NCI-H524 (cell line): ENCODE measurements at regions not wholly inside any gene's neighbourhood (a gene's known extent, or its start where the extent isn't known, plus 50 kb on each side); places are given as distances from the start of the nearest gene placed in this dataset.
"Not testable (repeated sequence)": the region's sequence is repeated elsewhere in the genome, so short reads cannot be mapped to it uniquely, and the experiment has no call there.

ENCODE experiments used
- DNase-seq, 2 experiments: peaks; one replicate each; lab custom pipeline; 2025; lab: John Stamatoyannopoulos, UW

GRCh38 chr15:45810201-45810600 lies 175.4 kb downstream of the SQOR start:
- no peak for DNase-seq

DNA sequence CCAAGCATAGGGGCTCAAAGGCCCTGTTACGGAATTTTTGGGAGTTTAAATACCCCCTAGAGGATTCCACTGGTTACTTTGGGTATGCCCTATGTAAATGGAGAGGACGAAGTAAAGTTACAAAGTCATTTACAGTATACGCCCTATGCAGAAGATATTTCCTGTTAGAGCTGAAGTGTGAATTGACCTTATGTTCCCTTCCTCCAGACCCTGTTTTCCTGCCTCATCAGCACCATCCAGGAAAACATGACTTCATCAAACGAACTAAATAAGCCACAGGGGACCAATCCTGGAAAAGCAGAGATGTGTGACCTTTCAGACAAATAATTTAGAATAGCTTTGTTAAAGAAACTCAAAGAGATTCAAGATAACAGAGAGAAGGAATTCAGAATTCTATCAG lies 177.4 kb downstream of the SQOR start:
- no peak for DNase-seq

- DNase-seq, result not testable (repeated sequence)
Measured at GRCh38 chr15:45817578-45817977, 182.7 kb downstream of the SQOR start.

DNA sequence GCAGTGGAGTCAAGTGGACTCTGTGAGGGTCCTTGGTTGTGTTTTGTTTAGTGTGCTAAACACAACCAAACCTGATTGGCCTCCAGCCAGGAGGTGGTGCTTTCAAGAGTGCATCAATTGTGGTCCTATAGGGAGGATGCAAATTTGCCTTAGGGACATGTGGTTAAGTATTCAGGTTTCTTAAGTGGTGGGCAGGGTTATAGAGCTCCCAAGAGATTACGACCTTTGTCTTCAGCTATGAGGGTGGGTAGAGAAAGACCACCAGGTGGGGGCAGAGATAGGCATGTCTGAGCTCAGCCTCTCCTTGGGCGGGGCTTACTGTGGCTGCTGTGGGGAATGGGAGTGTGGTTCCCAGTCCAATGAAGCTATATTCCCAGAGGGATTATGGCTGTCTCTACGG lies 186.6 kb downstream of the SQOR start:
- DNase-seq, result no peak

GRCh38 chr15:45822968-45823367 lies 188.1 kb downstream of the SQOR start:
- DNase-seq, result not testable (repeated sequence)

- DNase-seq, result no peak
Measured at GRCh38 chr15:45827275-45827674, 192.4 kb downstream of the SQOR start.

DNA sequence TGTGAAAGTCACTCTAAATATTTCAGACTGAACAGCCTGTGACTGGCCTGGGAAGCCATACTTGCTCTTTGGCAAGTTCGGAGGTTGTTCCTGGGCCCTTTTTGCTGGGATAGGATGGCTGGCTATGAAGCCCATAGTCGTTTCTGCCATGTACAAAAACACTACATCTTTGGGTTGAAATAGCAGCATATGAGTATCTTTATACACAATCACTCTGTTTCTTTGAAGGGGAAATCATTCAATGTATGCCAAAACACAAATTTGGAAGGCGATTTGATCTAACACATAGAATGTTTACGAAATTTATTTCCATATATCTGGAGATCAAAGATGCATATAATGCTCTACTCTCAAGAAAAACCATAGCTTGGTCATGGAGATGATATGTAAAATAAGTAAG lies 192.9 kb downstream of the SQOR start:
- DNase-seq, result no peak

- no peak for DNase-seq
Measured at GRCh38 chr15:45829336-45830153, 194.7 kb downstream of the SQOR start.

GRCh38 chr15:45831787-45832186 lies 197.0 kb downstream of the SQOR start:
- no peak for DNase-seq

DNA sequence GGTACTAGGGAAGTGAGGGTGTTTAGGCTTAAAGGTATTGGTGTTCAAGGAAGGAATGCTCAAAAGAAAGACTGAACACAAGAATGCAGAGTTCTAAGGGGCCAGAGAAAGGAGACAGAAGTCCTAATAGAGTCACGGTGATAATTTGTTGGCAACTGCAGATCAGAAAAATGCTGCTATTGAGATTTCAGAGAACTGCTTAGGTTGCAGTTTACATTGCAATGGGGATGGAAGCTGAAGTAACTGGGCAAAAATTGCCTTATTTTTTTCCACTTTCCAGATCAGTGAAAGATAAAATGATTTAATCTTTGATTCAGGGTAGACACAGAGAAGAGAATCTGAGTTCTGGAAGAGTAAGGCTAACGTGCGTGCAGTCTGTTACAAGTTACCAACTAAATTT lies 199.8 kb downstream of the SQOR start:
- no peak for DNase-seq

DNA sequence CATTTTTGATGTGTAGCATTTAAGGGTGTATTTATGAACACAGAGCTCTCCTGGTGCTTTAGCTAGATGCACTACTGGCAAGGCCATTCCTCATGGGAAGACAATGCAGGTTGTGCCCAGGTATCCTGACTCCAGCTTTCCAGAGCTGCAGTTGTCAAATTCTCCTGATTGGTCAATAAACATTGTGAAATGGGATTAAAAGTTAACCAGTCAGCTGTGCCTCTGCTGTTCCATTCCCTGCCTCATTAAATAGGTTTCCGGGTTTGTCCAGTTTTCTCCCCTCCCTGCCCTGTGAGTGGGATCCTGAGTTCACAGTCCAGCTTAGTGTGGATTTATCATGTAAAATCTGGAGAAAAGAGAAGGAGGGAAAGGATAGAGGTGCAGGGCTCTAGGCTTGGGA lies 207.3 kb downstream of the SQOR start:
- no peak for DNase-seq

GRCh38 chr15:45847645-45848044 lies 212.8 kb downstream of the SQOR start:
- DNase-seq, result no peak

GRCh38 chr15:45849136-45849535 lies 214.3 kb downstream of the SQOR start:
- DNase-seq, result no peak

DNA sequence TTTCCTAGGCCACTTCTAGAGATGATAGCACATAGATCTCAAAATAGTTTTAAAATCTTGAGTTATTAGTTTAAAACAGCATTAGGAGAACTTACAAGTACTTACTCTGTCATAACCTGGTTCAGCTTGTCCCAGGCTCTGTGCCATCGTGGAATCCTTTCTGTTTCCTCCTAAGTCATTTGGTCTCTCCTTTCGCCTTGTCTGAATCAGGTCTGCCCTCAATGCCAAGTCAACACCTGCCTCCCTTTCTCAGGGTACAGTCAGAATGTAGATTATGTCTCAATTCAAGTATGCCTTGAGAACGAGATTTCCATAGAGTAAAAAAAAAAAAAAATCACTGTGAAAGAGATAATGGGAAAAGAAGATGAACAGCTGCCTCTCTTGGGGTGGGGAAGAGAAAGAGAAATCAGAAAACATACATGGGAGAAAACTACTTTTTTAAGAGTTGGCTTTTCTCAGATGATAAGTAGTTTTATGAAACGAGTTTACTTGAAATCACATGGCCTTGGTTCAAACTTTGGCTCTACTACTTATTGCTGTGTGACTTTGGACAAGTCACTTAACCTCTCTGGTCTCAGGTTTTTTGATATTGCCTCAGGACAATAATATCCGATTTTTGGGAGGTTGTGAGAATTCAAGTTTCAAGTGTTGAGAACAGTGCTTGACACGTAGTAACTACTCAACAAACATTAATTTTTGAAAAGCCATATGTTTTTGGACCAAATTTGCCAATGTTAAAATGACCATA lies 219.8 kb downstream of the SQOR start:
- no peak for DNase-seq

DNA sequence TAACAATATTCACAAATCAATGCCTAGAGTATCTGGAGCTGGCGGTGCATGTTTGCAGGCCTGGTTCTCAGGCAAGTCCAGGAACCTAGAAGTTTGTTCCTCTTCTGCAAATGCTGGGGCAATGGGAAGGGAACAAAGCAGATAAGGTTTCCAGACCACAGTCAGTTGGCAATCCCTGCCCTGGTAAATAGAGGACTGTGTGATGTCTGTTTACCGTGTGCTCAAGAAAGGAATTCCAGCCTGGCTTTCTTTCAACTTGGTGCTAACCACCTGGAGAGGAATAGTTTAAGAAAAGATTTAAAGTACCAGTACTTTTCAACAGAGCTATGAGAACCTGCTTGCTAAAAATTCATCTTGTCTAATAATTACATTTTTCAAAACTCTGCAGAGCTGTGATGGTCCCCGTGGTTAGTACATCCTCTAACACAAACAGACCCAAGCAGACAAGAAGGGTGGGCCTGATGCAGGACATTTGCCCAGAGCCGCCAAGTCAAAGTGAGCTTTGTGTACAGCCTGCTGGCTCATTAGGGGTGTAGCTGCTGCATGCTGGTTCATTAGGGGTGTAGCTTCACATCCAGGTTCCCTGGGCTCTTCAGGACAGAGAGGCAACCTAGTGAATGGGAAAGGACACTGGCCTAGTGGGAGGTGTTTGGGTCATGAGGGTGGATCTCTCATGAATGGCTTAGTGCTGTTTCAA lies 220.5 kb downstream of the SQOR start:
- no peak for DNase-seq

- no peak for DNase-seq
Measured at GRCh38 chr15:45855907-45856579, 221.2 kb downstream of the SQOR start.

GRCh38 chr15:45857291-45857690 lies 222.5 kb downstream of the SQOR start:
- DNase-seq, result no peak

DNA sequence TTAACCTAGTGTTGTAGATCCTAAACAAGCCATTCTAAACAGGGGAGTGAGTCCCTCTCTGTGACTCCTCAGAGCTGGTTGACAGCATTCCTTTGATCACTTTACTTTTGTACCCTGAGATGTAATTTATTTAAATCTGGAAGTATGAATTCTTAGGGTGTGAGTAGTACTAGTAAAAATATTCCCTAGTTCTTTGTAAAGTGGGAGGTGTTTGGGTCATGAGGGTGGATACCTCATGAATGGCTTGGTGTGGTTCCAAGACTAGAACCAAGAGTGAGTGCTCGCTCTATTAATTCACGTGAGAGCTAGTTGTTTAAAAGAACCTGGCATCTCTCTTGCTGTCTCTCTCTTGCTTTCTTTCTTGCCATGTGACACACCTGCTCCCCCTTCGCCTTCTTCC lies 223.7 kb downstream of the SQOR start:
- DNase-seq, result no peak

GRCh38 chr15:45862034-45862433 lies 227.2 kb downstream of the SQOR start:
- DNase-seq, result no peak

DNA sequence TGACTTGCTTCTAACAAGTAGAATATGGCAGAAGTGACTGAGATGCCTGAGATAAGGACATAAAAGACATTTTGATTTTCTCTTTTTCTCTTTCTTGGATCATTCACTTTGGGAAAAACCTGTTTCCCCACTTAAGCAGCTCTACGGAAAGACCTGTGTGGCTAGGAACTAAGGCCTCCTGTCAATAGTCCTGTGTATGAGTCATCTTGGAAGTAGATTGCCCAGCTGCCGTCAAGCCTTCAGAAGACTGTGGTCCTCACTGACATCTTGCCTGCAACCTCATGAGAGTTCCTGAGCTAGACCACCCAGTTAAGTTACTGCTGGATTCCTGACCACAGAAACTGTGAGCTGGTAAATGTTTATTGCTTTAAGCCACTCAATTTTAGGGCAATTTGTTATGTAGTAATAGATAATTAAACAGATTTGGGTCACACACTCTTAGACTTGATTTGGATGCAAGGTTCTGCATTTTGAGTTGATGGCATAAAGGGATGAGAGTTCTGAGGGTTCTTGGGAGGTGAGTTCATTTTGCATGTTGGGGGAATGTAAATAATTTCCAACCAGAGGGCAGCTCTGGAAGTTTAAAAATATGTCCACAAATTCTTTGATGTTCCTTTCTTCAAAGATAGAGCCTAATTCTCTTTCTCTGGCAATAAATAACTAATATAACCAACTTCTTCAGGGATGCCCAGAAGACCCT lies 229.2 kb downstream of the SQOR start:
- no peak for DNase-seq

DNA sequence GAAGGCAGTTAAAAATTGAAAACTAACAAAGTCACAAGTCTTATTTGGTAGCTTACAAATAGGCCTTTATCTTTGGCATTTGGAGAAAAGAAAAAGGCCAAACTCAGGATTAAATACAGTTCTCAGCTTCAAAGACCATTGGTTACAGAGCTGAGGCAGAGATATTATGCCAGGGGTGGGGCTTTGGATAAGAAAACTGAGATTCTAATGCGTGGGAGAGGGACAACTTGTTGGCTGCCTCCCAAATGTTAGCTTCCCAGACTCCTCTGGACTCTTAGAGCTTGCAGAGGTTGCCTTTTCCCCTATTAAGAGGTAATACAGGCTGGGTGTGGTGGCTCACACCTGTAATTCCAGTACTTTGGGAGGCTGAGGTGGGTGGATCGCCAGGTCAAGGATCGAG lies 231.8 kb downstream of the SQOR start:
- no peak for DNase-seq

DNA sequence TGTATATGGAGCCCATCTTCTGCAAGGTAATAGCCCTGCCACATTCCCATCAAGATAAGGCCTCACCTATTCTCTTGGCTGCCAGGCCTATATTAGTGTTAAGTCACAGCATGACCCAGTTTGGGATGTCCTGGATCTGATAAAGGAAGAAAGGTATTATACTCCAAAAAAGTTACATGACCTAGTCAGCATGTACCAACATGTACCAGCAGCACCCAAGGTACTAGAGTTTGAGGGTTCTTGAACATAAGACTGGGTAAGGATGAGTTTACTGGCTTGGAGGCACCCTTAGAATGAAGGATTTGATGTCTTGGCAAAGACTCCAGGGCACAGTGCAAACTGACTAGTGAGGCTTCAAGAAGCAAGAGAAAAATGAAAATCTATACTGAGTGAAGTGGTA lies 232.5 kb downstream of the SQOR start:
- no peak for DNase-seq
